ENCODE measurements at regions not wholly inside any gene's neighbourhood (a gene's known extent, or its start where the extent isn't known, plus 50 kb on each side); places are given as distances from the start of the nearest gene placed in this dataset.

DNA sequence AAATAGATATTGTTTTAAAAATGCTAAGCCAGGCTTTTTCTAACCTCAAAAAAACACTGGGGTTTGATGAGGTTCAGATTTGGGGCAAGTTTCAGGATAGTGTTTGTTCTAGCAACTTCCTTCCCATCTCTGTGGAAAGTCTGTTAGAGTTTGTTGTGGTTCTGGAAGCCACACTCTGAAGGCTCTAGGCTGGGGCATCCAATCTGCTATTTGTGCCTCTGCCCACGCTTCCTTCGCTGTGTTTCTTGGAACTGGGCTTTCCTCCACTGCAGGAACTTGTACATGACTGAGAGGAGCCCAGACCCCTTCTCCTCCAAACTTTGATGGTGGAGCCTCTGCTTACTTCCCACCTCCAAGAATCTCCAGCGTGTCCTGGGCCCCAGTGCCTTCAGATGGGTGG lies 108.5 kb upstream of the SLC25A13 start:
- Histone ChIP-seq H3K4me3 (no peak overlapping the region), H3K36me3 (no peaks in the 10 kb centered on the region), H3K4me1 (no peaks in the 10 kb centered on the region), H3K9me3 (no peaks in the 10 kb centered on the region), H3K27me3 (no peaks in the 10 kb centered on the region), H3K27ac (no peak overlapping the region)
- no peak for DNase-seq
- ATAC-seq (ENCODE audit: low FRiP score in 2 of 2), result no peak
- TF ChIP-seq EP300 (IDR thresholded peaks at IDR 0.05), result no peak
- 65 to 71% methylated on average over 3 of the region's 3 CpGs for WGBS, 2 donors

DNA sequence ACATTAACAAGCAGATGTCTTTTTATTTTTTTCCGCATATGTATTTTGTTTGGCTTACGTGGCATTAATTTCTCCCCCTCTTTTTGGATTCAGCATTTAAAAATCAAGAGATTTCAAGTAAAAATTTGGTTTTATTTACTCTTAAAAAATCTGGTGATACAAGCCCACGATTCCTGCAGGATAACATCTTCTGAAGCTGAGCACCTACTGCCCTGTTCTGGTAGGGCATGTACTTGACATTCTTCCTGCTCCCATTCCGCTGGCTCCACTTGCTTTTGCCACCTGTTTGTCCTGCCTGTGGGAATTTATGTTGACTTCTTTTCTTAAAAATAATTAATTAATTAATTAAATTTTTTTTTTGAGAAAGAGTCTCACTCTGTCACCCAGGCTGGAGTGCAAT lies 105.2 kb upstream of the SLC25A13 start:
- Histone ChIP-seq H3K27ac (no peak overlapping the region), H3K9me3 (no peaks in the 10 kb centered on the region), H3K4me1 (no peaks in the 10 kb centered on the region), H3K36me3 (no peaks in the 10 kb centered on the region), H3K27me3 (no peaks in the 10 kb centered on the region), H3K4me3 (no peak overlapping the region)
- 87% methylated on average over 4 of the region's 4 CpGs for WGBS, 2 donors
- TF ChIP-seq POLR2AphosphoS5 (IDR thresholded peaks at IDR 0.05) (no peak), POLR2A (IDR thresholded peaks at IDR 0.05) (no peak)
- no peak for DNase-seq
- ATAC-seq (ENCODE audit: low FRiP score in 2 of 2), result no peak

DNA sequence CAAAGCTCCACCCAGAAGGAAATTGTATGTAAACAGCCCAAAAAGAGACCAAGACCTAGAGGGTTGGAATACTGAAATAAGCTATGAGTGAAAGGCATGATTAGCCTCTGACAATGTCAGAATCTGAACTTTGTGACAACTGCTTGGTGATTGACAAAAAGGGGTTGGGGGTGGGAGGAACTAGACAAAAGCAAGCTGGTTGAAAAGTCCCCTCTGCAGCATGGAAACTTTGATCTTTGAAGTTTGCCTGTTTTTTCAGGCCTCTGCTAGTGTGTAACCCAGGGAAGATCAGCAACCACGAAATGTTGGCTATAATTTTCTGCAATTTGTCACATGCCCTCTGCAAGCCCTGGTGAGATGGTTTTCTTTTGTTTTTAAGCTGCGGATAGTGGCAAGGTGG lies 104.8 kb upstream of the SLC25A13 start:
- WGBS, 2 donors, result 77 to 87% methylated on average over 2 of the region's 2 CpGs
- Histone ChIP-seq H3K4me1 (no peaks in the 10 kb centered on the region), H3K36me3 (no peaks in the 10 kb centered on the region), H3K27ac (no peak overlapping the region), H3K4me3 (no peak overlapping the region), H3K9me3 (no peaks in the 10 kb centered on the region), H3K27me3 (no peaks in the 10 kb centered on the region)
- TF ChIP-seq, protein P1, sequence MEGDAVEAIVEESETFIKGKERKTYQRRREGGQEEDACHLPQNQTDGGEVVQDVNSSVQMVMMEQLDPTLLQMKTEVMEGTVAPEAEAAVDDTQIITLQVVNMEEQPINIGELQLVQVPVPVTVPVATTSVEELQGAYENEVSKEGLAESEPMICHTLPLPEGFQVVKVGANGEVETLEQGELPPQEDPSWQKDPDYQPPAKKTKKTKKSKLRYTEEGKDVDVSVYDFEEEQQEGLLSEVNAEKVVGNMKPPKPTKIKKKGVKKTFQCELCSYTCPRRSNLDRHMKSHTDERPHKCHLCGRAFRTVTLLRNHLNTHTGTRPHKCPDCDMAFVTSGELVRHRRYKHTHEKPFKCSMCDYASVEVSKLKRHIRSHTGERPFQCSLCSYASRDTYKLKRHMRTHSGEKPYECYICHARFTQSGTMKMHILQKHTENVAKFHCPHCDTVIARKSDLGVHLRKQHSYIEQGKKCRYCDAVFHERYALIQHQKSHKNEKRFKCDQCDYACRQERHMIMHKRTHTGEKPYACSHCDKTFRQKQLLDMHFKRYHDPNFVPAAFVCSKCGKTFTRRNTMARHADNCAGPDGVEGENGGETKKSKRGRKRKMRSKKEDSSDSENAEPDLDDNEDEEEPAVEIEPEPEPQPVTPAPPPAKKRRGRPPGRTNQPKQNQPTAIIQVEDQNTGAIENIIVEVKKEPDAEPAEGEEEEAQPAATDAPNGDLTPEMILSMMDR (IDR thresholded peaks at IDR 0.05), result no peak
- TF ChIP-seq POLR2A (IDR thresholded peaks at IDR 0.05) (no peak), EP300 (IDR thresholded peaks at IDR 0.05) (no peak), POLR2AphosphoS5 (IDR thresholded peaks at IDR 0.05) (no peak)
- no peak for DNase-seq
- no peak for ATAC-seq (ENCODE audit: low FRiP score in 2 of 2)

DNA sequence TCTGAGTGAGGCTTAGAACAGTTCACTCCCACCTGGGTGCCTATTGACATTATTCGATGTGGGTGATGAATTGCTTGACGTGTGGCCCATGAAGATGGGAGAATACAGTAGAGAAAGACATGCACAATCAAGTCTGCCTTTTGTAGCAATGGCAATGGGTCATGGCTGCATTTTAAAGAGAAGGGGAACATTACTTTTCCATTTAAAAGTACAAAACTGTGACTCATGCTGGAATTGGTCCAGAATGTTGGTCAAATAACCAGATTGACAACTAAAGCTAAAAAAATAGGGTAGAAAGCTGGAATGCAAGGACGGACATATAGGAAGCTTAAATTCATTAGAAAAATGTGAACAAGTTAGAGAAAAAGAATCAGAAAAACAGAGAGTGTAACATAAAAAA lies 104.1 kb upstream of the SLC25A13 start:
- Histone ChIP-seq H3K4me3 (no peak overlapping the region), H3K4me1 (no peaks in the 10 kb centered on the region), H3K27me3 (no peaks in the 10 kb centered on the region), H3K9me3 (no peaks in the 10 kb centered on the region), H3K36me3 (no peaks in the 10 kb centered on the region), H3K27ac (no peak overlapping the region)
- DNase-seq, result no peak
- 68 to 72% methylated on average over 3 of the region's 3 CpGs for WGBS, 2 donors
- ATAC-seq (ENCODE audit: low FRiP score in 2 of 2), result no peak
- no peak for TF ChIP-seq EP300 (IDR thresholded peaks at IDR 0.05)

DNA sequence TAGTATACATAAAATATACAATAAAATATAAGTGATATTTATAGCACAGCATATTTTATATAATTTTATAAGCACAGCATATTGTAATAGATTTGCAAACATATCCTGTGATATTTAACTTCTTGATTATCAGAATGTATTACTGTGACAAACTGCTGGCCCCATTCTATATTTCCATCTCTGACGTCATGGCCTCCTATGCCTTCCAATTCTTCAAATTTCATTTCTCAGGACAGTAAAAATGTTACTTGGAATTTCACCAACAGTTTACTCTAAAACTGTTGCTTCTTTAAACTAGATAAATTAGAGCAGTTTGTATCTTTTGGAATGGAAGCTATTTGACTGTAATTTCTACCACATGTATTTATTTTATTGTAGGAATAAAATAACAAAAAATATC lies 102.5 kb upstream of the SLC25A13 start:
- Histone ChIP-seq H3K4me1 (no peaks in the 10 kb centered on the region), H3K27me3 (no peaks in the 10 kb centered on the region), H3K9me3 (no peaks in the 10 kb centered on the region), H3K4me3 (no peak overlapping the region), H3K27ac (no peak overlapping the region), H3K36me3 (no peaks in the 10 kb centered on the region)
- ATAC-seq (ENCODE audit: low FRiP score in 2 of 2) (no peak), DNase-seq (no peak)
- WGBS, 2 donors, result 80 to 84% methylated on average over 1 of the region's 1 CpG
- no peak for TF ChIP-seq POLR2AphosphoS5 (IDR thresholded peaks at IDR 0.05)
- TF ChIP-seq EP300 (IDR thresholded peaks at IDR 0.05), result no peak
- TF ChIP-seq, protein P1 (IDR thresholded peaks at IDR 0.05), result no peak
- TF ChIP-seq POLR2A (IDR thresholded peaks at IDR 0.05), result no peak

DNA sequence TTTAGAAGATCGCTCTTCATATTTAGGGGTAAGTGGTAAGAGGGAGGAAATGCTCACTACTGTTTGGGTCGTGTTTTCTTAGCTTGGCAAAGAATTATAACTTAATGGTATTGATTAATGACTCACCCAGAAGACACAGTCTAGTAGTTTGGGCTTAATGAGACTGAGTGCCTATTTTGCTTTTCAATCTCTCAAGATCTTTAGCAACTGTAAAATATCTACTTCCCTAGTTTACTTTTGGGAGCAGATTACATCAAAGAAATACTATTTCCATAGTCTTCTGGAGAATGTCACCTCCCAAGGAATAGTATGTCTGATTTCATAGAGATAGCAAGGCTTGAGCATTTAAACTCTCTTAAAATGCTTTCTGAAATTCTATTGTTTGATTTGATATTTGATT lies 100.5 kb upstream of the SLC25A13 start:
- TF ChIP-seq, protein P1 (IDR thresholded peaks at IDR 0.05), result no peak
- no peak for TF ChIP-seq POLR2AphosphoS5 (IDR thresholded peaks at IDR 0.05)
- TF ChIP-seq EP300 (IDR thresholded peaks at IDR 0.05), result no peak
- TF ChIP-seq POLR2A (IDR thresholded peaks at IDR 0.05), result no peak
- 58 to 67% methylated on average over 2 of the region's 2 CpGs for WGBS, 2 donors

More for the DNA sequence above, 100.5 kb upstream of the SLC25A13 start:
- Histone ChIP-seq H3K4me1 (no peaks in the 10 kb centered on the region), H3K27me3 (no peaks in the 10 kb centered on the region), H3K27ac (no peak overlapping the region), H3K9me3 (no peaks in the 10 kb centered on the region), H3K36me3 (no peaks in the 10 kb centered on the region), H3K4me3 (no peak overlapping the region)
- ATAC-seq (ENCODE audit: low FRiP score in 2 of 2), result no peak
- no peak for DNase-seq
